ENCODE measurements at regions not wholly inside any gene's neighbourhood (a gene's known extent, or its start where the extent isn't known, plus 50 kb on each side); places are given as distances from the start of the nearest gene placed in this dataset.

GRCh38 chr10:33095867-33096815, 138.1 kb upstream of the ITGB1 start:
- TF ChIP-seq POLR2A (IDR thresholded peaks at IDR 0.05) = no peak
- TF ChIP-seq, protein P1, sequence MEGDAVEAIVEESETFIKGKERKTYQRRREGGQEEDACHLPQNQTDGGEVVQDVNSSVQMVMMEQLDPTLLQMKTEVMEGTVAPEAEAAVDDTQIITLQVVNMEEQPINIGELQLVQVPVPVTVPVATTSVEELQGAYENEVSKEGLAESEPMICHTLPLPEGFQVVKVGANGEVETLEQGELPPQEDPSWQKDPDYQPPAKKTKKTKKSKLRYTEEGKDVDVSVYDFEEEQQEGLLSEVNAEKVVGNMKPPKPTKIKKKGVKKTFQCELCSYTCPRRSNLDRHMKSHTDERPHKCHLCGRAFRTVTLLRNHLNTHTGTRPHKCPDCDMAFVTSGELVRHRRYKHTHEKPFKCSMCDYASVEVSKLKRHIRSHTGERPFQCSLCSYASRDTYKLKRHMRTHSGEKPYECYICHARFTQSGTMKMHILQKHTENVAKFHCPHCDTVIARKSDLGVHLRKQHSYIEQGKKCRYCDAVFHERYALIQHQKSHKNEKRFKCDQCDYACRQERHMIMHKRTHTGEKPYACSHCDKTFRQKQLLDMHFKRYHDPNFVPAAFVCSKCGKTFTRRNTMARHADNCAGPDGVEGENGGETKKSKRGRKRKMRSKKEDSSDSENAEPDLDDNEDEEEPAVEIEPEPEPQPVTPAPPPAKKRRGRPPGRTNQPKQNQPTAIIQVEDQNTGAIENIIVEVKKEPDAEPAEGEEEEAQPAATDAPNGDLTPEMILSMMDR (IDR thresholded peaks at IDR 0.05) = no peak
- TF ChIP-seq POLR2AphosphoS5 (IDR thresholded peaks at IDR 0.05) = no peak
